Keratinocyte (primary cell): ENCODE measurements at regions not wholly inside any gene's neighbourhood (a gene's known extent, or its start where the extent isn't known, plus 50 kb on each side); places are given as distances from the start of the nearest gene placed in this dataset.

Experiments used
- DNase-seq: peaks from one replicate; pipeline ENCODE4 v3.0.0-alpha.2; 2011; ENCODE audit warnings: low read depth, missing footprints, low spot score
- FAIRE-seq: peaks from 2 replicates; lab custom pipeline; 2011; peaks lifted over from hg19 to GRCh38; lab: Jason Lieb, UNC
- H2AFZ ChIP-seq: 2 replicates; pipeline ENCODE4 v1.6.0; 2012; ENCODE audit warnings: low read length, control low read depth, inconsistent platforms; ENCODE audit not compliant: control insufficient read depth
- H3K27ac ChIP-seq: 2 replicates; pipeline ENCODE4 v1.5.1; 2011; ENCODE audit warnings: low read length; ENCODE audit not compliant: control insufficient read depth, insufficient read depth
- H3K27me3 ChIP-seq: 3 replicates; pipeline ENCODE4 v1.6.0; 2011; ENCODE audit warnings: low read length; ENCODE audit not compliant: control insufficient read depth, insufficient read depth; ENCODE audit errors: extremely low read depth
- H3K36me3 ChIP-seq, 2 experiments: 2 replicates in 1 of 2; 3 replicates in 1 of 2; pipeline ENCODE4 v1.5.1; 2011; ENCODE audit warnings: low read length in 2 of 2, mild to moderate bottlenecking in 1 of 2; ENCODE audit not compliant: control insufficient read depth in 2 of 2, insufficient read depth in 2 of 2; ENCODE audit errors: extremely low read depth in 1 of 2
- H3K4me1 ChIP-seq: 3 replicates; pipeline ENCODE4 v1.5.1; 2011; ENCODE audit warnings: low read length; ENCODE audit not compliant: control insufficient read depth, insufficient read depth; ENCODE audit errors: extremely low read depth
- H3K4me2 ChIP-seq: 3 replicates; pipeline ENCODE4 v1.6.0; 2011; ENCODE audit warnings: low read depth, low read length; ENCODE audit not compliant: control insufficient read depth, insufficient read depth; ENCODE audit errors: extremely low read depth
- H3K4me3 ChIP-seq, 3 experiments: fragments of 200-600 bp in 1 of 3; sonication (generic) in 1 of 3; 2 replicates in 2 of 3; 3 replicates in 1 of 3; pipeline ENCODE4 v1.5.1; 2011 to 2016; ENCODE audit warnings: low read length in 3 of 3, mild to moderate bottlenecking in 3 of 3, control low read depth in 2 of 3, inconsistent platforms in 1 of 3, low read depth in 1 of 3, mixed read lengths in 1 of 3, mixed run types in 1 of 3, moderate library complexity in 1 of 3; ENCODE audit not compliant: control insufficient read depth in 2 of 3, insufficient read depth in 2 of 3; ENCODE audit errors: extremely low read depth in 1 of 3
- H3K79me2 ChIP-seq: 2 replicates; pipeline ENCODE4 v1.6.0; 2012; ENCODE audit warnings: low read length; ENCODE audit not compliant: control insufficient read depth, insufficient read depth
- H3K9ac ChIP-seq: 3 replicates; pipeline ENCODE4 v1.6.0; 2011; ENCODE audit warnings: low read length; ENCODE audit not compliant: control insufficient read depth, insufficient read depth; ENCODE audit errors: extremely low read depth
- H3K9me1 ChIP-seq: 3 replicates; pipeline ENCODE4 v1.6.0; 2011; ENCODE audit warnings: low read length; ENCODE audit not compliant: control insufficient read depth, insufficient read depth; ENCODE audit errors: extremely low read depth
- H3K9me3 ChIP-seq: 2 replicates; pipeline ENCODE4 v1.5.1; 2012; ENCODE audit warnings: low read depth, low read length; ENCODE audit not compliant: control insufficient read depth
- H4K20me1 ChIP-seq: 3 replicates; pipeline ENCODE4 v1.6.0; 2011; ENCODE audit warnings: low read length; ENCODE audit not compliant: control insufficient read depth, insufficient read depth; ENCODE audit errors: extremely low read depth
- CTCF ChIP-seq, 3 experiments: IDR thresholded peaks in 1 of 3; conservative IDR thresholded peaks in 1 of 3; optimal IDR thresholded peaks in 1 of 3; 2 replicates in 2 of 3; 3 replicates in 1 of 3; pipeline versions ENCODE3 to v1.5.1; 2011; ENCODE audit warnings: low read length in 3 of 3, mild to moderate bottlenecking in 3 of 3, moderate library complexity in 2 of 3, control low read depth in 1 of 3, inconsistent platforms in 1 of 3; ENCODE audit not compliant: insufficient read depth in 2 of 3; ENCODE audit errors: extremely low read depth in 1 of 3
- EZH2 ChIP-seq: IDR thresholded peaks from one replicate; pipeline ENCODE4 v1.6.1; 2012; ENCODE audit warnings: inconsistent platforms, mild to moderate bottlenecking, low read length, moderate library complexity
- dilution Hi-C: fragments of 300-500 bp; cut with MboI; formaldehyde crosslinking; loops from one replicate; pipeline ENCODE4 v1.7.0; 2020; ENCODE audit warnings: low sequenced_read_pairs; ENCODE audit not compliant: extremely low pct_ligation_motif_present

DNA sequence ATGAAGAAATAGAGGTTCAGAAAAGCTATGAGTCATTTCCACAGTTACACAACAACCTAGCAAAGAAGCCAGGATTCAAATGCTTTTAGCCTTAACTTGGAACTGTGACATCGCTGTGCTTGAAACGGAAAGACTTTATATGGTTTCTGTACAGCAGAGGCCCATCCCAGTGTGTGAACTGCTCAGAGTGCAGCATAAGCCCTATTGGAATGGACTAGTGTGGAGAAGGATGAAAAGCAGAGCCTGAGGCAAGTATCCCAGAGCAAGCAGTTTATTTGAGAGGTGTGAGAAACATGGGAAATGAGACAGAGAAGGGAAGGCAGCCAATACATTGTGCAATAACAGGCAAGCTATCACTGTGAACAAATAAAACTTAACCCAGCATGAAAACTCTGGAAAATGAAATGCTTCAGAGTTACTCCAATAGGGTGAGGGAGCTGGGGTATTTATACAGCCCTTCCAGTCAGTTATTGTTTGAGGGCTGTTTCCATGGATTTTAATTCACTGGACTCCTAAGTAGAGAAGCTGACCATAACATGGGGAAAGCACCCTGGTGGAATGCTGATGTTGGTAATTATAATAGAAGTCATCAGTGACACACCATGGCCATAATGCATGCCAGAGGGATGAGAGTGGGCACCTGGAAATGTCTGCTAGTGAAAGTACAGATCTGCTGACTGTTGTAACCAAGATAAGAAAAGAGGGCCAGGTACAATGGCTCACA, 254.0 kb upstream of the POU3F3 start:
- Histone ChIP-seq H3K27ac (peak overlapping the region; percentile 20), H3K4me3 (no peak overlapping the region), H4K20me1 (no peaks in the 10 kb centered on the region), H3K27me3 (no peaks in the 10 kb centered on the region), H3K9ac (no peak overlapping the region), H3K9me1 (no peaks in the 10 kb centered on the region), H3K9me3 (no peaks in the 10 kb centered on the region), H3K4me1 (no peaks in the 10 kb centered on the region), H2AFZ (no peak overlapping the region), H3K79me2 (no peaks in the 10 kb centered on the region), H3K4me2 (no peak overlapping the region), H3K36me3 (no peaks in the 10 kb centered on the region)
- DNase-seq (no peak), FAIRE-seq (no peak)
- TF ChIP-seq EZH2 (no peak), CTCF (optimal IDR thresholded peaks at IDR 0.05 in 1 of 3, IDR thresholded peaks at IDR 0.05 in 1 of 3, conservative IDR thresholded peaks at IDR 0.05 in 1 of 3; ENCODE audit: extremely low read depth in 1 of 3, insufficient read depth in 2 of 3, low read length in 3 of 3) (no peak)
- dilution Hi-C loops = no loop called here

DNA sequence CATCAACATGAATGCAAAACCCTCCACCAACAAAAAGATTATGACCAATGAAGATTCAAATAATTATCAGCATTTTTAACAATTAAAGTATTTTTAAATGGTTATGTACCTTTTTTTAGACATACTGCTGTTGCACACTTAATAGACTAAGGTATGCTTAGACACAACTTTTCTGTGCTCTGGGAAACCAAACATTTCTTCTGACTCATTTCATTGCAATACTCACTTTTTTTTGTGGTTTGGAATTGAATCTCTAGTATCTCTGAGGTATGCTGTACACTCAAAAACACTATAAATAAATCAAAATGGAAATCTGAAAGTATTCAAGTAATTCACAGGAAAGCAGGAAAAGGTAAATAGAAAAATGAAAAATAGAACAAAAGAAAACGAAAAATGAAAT, 247.9 kb upstream of the POU3F3 start:
- Histone ChIP-seq H3K36me3 (no peaks in the 10 kb centered on the region), H3K4me3 (no peak overlapping the region), H4K20me1 (no peaks in the 10 kb centered on the region), H3K27ac (no peak overlapping the region), H3K27me3 (no peaks in the 10 kb centered on the region), H3K9ac (no peak overlapping the region), H2AFZ (no peak overlapping the region), H3K9me3 (no peaks in the 10 kb centered on the region), H3K79me2 (no peaks in the 10 kb centered on the region), H3K4me2 (no peak overlapping the region), H3K4me1 (no peaks in the 10 kb centered on the region), H3K9me1 (no peaks in the 10 kb centered on the region)
- no peak for DNase-seq
- no peak for TF ChIP-seq CTCF (optimal IDR thresholded peaks at IDR 0.05 in 1 of 3, IDR thresholded peaks at IDR 0.05 in 1 of 3, conservative IDR thresholded peaks at IDR 0.05 in 1 of 3; ENCODE audit: extremely low read depth in 1 of 3, insufficient read depth in 2 of 3, low read length in 3 of 3)
- TF ChIP-seq EZH2 = no peak
- no peak for FAIRE-seq
- dilution Hi-C loops = no loop called here
